ENCODE measurements at regions not wholly inside any gene's neighbourhood (a gene's known extent, or its start where the extent isn't known, plus 50 kb on each side); places are given as distances from the start of the nearest gene placed in this dataset.

DNA sequence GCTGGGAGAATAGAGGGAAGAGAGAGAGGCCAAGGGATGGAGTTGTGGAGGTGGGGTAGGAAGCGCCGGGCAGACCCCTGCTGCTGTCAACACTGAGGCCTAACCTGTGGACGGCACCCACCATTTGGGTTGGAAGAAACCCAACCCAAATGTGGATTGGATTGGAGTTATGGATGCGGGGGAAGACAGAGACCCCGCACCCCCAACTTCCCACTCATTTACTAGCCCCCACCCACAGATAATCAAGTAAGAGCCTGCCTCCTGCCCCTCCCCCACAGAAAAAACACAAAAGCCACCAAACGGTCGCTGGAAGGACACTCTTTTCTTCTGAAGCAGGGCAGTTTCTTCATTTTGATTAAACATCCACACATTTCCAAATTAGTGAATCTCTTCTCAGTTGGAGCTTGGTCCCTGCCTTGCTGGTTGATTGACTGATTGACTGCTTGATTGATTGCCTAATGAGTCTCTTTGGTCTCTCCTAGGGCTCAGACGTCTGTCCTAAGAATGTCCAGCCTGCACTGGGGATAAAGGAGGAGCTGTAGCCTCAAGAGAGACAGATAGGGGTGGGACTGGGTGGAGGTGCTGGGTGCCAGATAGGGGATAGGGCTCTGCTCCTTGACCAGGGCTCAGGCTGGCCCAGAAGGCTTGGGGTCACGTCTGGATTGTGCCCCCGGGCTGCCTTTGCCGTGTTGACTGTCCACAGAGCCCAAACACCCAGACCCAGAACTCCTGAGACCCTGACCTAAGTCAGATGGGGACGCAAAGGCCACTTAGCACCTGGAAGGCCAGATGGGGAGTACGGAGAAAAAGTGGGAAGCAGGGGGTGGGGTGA lies 74.9 kb upstream of the FOXP4 start:
- no peak for DNase-seq (ENCODE audit: low read depth)

DNA sequence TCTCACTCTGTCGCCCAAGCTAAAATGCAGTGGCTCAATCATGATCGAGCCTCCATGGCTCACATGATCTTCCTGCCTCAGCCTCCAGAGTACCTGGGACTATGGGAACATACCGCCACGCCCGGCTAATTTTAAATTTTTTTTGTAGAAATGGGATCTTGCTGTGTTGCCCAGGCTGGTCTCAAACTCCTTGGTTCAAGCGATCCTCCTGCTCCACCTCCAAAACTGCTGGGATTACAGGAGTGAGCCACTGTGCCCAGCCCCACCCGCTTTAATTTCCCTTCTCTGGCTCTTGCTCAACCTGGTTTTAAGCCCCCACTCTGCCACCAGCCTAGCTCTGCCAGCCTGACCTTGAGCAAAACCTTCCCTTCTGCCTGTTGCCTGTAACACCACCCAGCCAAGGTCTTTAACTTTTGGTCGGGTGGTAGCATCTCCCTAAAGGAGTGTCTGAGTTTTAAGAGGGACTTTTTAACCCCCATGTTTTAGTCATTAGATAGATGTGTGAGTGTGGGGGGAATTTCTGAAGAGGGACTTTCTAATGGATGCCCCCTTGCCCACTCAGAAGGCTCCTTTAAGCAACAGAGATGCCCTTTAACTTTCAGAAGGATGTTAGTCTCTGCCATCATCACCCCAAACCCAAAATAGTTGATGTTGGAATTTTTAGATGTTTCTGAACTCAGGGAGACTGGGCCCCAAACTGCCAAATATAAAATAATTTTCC lies 71.8 kb upstream of the FOXP4 start:
- no peak for DNase-seq (ENCODE audit: low read depth)

DNA sequence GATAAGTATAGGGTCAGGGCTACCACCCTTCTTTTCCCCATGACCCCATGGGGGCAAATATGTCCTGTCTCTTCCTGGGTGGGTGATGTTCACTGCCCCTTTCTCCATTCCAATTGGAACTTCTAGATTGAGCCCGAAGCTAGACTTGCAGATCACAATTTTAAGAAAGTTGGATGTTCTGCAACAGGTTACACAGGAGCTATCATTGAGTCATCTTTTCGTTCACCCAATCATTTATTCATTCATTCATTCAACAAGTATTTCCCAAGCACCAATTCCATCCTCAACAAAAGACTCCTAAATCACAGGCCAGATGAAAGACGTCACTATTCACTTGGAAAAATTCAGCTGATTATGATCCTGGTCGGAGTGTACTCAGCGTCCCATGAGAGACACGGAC lies 71.0 kb upstream of the FOXP4 start:
- no peak for DNase-seq (ENCODE audit: low read depth)

DNA sequence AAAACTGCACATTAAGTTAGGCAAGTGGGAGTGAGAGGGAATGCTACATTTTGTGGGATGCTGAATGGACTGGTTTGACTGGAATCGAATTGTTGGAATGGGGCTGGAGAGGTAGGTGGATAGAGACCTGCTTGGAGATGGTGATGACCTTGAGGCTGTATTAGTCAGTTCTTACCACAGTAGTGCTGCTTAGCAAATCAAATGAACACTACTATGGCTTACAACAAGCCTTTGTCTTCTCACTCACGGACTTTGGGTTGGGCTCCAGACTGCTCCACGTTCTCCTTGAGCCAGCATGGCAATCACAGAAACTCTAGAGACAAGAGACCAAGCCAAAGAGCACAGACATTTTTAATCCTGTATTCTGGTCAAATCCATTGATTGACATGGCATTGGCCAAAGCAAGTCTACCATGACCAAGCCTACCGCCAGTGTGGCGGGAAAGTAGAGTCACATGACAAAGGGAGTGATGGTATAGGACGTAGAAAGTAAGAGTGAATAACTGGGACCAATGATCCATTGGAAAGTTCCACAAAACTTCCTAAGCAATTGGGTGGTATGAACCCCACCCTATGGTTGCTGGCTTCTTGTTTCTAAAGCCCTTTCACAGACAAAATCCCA lies 70.3 kb upstream of the FOXP4 start:
- DNase-seq (ENCODE audit: low read depth): no peak

DNA sequence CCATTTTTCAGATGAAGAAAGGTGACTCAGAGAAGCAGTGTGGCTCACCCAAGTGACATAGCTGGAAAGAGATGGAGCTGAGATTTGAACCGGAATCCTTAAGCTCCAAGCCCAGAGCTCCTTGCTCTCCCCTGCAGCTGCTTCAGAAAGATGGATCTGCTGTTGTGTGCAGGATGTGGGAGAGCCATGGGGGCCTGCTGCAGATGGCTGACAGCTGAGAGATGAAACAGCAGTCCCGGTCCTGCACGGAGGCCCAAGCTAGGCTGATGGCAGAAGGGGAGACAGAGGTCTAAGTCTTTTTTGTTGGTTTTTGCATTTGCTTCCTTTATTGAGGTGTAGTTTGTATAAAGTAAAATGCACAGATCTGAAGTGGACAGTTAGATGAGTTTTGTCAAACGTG lies 69.8 kb upstream of the FOXP4 start:
- no peak for DNase-seq (ENCODE audit: low read depth)

DNA sequence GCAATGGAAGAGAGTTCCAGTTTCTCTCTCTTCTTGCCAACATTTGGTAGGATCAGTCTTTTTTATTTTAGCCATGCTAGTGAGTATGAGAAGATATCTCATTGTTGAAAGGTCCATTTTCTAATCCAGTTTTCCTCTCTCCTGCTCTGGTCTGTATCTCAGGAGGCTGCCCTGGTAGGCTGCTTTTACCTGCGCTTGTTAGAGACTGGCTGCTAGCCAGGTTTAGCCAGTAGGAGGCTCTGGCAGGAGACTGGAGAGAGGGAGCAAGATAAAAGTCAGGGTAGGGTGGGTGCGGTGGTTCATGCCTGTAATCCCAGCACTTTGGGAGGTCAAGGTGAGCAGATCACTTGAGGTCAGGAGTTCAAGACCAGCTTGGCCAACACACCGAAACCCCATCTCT lies 68.6 kb upstream of the FOXP4 start:
- no peak for DNase-seq (ENCODE audit: low read depth)

DNA sequence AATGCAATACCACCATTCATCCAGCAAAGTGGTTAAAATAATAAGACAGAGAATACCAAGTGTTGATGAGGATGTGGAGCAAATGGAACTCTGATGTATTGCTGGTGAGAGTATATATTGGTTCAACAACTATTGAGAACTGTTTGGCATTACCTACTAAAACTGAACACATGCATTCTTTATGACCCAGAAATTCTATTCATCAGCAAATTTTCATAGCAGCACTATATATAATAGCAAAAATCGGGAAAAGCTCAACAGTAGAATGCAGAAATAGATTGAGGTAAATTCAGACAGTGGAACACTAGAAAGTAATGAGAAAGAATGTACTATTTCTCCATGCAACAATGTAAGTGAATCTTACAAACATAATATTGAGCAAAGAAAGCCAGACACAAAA lies 62.2 kb upstream of the FOXP4 start:
- no peak for DNase-seq (ENCODE audit: low read depth)

DNA sequence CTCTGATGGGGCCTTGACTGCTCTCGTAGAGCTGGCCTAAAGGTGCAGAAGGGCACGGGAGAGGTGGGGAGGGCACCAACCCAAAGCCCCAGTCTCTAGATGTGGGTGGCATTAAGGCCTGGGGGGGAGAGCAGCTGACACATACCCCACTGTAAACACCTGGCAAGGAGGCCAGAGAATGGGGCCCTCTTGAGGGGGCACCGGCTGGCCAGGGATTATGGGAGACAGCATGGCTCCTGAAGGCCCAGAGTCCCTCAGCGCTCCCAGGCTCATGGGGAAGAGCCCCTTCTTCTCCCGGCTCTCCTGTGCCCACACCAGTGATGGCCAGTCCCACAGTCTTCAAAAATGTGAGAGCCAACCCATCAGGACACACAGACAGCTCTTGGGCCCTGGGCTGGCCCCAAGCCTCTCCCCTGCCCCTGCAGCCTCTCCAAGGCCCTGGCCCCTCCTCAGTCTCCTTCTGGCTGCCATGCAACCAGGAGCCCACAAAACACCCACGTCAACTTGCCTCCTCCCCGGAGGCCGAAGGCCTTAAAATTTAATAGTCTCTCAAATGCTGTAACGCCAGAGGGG lies 58.2 kb upstream of the FOXP4 start:
- no peak for DNase-seq (ENCODE audit: low read depth)

DNA sequence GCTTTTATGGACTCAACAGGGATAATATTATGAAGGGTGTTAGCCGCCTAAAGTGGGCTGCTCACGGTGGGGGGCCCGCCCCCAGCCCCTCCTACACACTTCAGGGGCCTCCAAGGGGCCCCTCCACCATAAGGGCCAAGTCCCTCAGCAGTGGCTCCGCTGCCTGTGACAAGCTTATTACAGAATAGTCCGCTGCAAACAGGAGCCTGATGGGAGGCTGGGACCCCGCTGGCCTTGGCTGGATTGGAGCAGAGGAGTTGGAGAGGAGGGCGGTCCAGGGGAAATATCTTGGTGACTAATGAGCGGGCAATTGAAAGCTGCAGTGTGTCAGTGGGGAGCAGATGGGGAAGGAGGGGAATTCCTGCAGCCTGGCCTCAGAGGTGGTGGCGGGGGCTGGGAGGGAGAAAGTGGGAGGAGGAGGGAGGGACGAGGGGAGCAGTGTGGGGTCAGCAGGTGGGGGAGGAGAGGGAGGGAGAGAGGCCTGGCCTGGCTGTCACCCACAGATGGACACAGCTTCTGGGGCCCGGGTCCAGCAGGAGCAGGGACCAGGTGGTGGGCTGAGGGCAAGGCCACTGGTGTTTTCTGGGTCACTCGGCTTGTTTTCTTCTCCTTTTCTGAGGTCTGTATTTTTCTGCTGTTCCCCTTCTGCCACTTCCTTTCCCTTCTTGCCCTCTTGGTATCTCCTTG lies 57.6 kb upstream of the FOXP4 start:
- DNase-seq (ENCODE audit: low read depth): no peak

DNA sequence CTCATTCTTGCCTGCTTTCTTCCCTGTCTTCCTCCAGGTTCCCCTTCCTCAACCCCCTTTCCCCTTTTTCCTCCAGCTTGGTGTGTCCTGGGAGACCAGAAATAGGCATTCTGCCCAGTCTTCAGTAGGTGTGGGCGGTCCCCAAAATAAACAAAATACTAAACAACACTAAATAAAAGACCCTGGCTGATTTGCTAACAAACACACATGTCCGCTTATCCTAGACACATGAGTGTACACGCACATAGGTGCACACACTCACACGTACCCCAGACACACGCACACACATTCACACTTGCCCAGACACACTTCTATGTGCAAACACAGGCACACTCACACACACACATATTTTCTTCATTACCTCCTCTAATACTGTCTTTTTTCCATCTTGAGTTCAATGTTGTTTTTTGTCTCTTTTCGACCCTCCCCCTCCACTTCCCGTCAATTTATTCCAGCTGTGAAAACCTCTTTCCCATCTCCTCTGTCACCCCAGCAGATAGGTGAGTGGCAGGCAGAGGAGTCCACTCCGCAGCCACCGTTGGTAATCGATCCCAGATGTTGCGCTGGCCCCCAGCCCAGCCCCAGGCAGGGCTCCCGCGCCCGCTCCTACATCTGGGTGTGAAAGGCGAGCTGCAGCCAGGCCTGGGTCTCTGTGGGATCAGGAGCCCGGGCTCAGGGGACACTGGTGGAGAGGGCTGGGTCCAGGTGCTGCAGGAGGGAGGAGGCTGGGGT lies 56.9 kb upstream of the FOXP4 start:
- no peak for DNase-seq (ENCODE audit: low read depth)

DNA sequence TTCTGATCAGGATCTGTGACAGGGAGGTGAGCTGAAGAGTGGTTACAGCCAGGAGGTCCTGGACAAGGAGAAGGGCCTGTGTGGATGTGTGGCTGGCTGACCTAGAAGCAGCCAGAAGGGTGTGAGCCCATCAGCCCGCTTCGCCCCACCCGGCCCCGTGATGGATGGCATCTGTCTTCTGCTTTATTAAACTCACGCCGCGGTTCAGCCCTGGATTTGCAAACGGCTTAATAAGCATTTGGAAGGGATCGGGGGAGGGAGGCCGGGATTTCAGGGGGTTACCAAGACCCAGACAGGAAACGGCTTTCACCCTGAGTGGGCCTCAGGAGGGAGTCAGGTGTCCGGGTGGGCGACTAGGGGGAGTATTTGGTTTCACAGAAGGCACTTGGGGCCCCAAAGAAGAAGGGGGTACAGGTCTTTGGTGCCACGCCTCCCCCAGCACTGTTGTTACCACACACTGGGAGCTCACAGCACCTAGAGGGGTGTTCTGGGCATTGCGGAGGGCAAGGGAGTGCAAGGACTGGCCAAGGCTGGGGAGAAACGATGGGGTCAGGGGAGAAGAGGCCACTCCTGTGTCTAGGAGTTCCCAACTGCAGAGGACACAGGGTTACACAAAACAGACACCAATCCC lies 53.8 kb upstream of the FOXP4 start:
- no peak for DNase-seq (ENCODE audit: low read depth)

DNA sequence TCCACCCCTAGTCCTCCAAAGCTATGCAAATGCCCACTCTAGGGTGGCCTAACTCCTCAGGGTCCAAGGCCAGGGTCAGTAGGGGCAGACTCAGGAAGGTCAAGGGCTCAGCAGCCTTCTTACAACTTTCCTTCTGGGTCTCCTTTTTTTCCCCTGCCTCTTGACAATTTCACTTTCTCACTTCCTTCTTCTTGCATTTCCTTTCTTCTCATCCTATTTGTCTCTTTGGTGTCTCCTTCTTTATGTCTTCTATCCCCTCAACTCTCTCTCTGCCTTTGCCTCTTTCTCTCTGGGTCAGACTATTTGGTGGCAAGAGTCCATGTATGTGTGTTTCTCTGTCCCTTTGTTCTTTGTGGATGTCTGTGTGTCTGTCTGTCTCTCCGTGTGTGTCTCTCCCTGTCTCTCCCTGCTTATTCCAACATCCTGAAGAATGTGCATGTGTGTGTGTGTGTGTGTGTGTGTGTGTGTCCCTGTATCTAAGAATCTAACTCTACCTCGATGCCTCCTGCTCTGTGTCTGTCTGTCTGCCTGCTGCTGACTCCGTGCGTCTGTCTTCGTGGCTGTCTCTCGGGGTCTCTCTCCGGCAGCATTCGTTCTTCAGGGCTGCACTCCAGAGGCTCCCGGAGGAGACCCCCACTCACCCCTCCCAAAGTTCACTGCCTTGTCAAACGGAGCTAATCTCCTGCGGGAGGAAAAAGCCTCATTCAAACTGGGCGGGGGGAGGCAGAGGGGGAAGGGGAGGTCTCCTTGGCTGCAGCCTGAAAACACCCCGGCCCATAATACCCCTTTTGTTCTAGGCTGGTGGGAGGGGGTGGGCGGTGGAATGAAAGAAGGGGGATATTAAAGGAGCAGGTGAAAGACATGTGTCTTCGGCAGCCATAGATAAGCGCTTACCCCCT lies 51.7 kb upstream of the FOXP4 start:
- DNase-seq (ENCODE audit: low read depth): no peak

All from stimulated activated CD4-positive, alpha-beta T cell treated with anti-CD3 and anti-CD28 coated beads, Interleukin-2, amount 100 ng/mL, for 4 hours (primary cell).